Muscle of leg (tissue), 3 donors: ENCODE measurements at regions not wholly inside any gene's neighbourhood (a gene's known extent, or its start where the extent isn't known, plus 50 kb on each side); places are given as distances from the start of the nearest gene placed in this dataset.

Experiments used
- DNase-seq: peaks from one replicate; pipeline ENCODE4 v3.0.0; 2013
- H3K27ac ChIP-seq: one replicate; pipeline ENCODE4 v1.5.1; 2013; ENCODE audit warnings: mild to moderate bottlenecking, low read length, control low read depth
- H3K27me3 ChIP-seq: one replicate; pipeline ENCODE4 v1.6.1; 2013; ENCODE audit warnings: low read length; ENCODE audit not compliant: control insufficient read depth, insufficient read depth
- H3K36me3 ChIP-seq: one replicate; pipeline ENCODE4 v1.6.1; 2013; ENCODE audit warnings: low read length; ENCODE audit not compliant: control insufficient read depth, insufficient read depth
- H3K4me1 ChIP-seq: one replicate; pipeline ENCODE4 v1.6.1; 2013; ENCODE audit warnings: low read length; ENCODE audit not compliant: control insufficient read depth, insufficient read depth
- H3K4me3 ChIP-seq: one replicate; pipeline ENCODE4 v1.5.1; 2013; ENCODE audit warnings: low read length, control low read depth
- H3K9me3 ChIP-seq: replicated peaks from 2 replicates; pipeline ENCODE4 v1.6.1; 2013; ENCODE audit warnings: low read depth, low read length; ENCODE audit not compliant: control insufficient read depth
- WGBS: methylation state at CpG from one replicate; pipeline ENCODE4 v1.1.5; 2013; ENCODE audit warnings: missing lambda C conversion rate; ENCODE audit not compliant: insufficient coverage; 5-methylcytosine and 5-hydroxymethylcytosine counted together

- Histone ChIP-seq H3K27me3 (no peaks in the 10 kb centered on the region), H3K4me3 (no peak overlapping the region)
- no peak for DNase-seq
These were observed 367.4 kb upstream of the ANXA10 start for GRCh38 chr4:167724941-167725340.

GRCh38 chr4:167730769-167731168, 361.6 kb upstream of the ANXA10 start:
- WGBS, result 89% methylated on average over 1 of the region's 2 CpGs

More at GRCh38 chr4:167724941-167725340, 367.4 kb upstream of the ANXA10 start:
- no peaks in the 10 kb centered on the region for H3K36me3 ChIP-seq
- no peak overlapping the region for H3K27ac ChIP-seq
- peaks cover 2% of the 10 kb centered on the region for H3K9me3 ChIP-seq
- no peaks in the 10 kb centered on the region for H3K4me1 ChIP-seq

GRCh38 chr4:167745024-167745687, 347.2 kb upstream of the ANXA10 start:
- no peaks in the 10 kb centered on the region for H3K9me3 ChIP-seq

More at GRCh38 chr4:167730769-167731168, 361.6 kb upstream of the ANXA10 start:
- no peak overlapping the region for H3K27ac ChIP-seq
- H3K9me3 ChIP-seq, result peaks cover 14% of the 10 kb centered on the region
- H3K4me1 ChIP-seq, result no peaks in the 10 kb centered on the region
- no peaks in the 10 kb centered on the region for H3K27me3 ChIP-seq
- H3K4me3 ChIP-seq, result no peak overlapping the region
- DNase-seq, result no peak
- H3K36me3 ChIP-seq, result no peaks in the 10 kb centered on the region

GRCh38 chr4:167767281-167767680, 325.1 kb upstream of the ANXA10 start:
- Histone ChIP-seq H3K36me3 (no peaks in the 10 kb centered on the region), H3K27me3 (no peaks in the 10 kb centered on the region), H3K4me3 (no peak overlapping the region), H3K4me1 (no peaks in the 10 kb centered on the region), H3K27ac (no peak overlapping the region), H3K9me3 (no peaks in the 10 kb centered on the region)
- WGBS, result 60% methylated on average over 1 of the region's 2 CpGs
- DNase-seq, result no peak

More at GRCh38 chr4:167745024-167745687, 347.2 kb upstream of the ANXA10 start:
- no peak overlapping the region for H3K27ac ChIP-seq
- H3K27me3 ChIP-seq, result no peaks in the 10 kb centered on the region
- no peaks in the 10 kb centered on the region for H3K4me1 ChIP-seq
- DNase-seq, result no peak
- H3K4me3 ChIP-seq, result no peak overlapping the region
- WGBS, result 88% methylated on average over 1 of the region's 6 CpGs
- H3K36me3 ChIP-seq, result no peaks in the 10 kb centered on the region

GRCh38 chr4:167774646-167775045, 317.7 kb upstream of the ANXA10 start:
- no peak for DNase-seq
- Histone ChIP-seq H3K27ac (no peak overlapping the region), H3K4me1 (no peaks in the 10 kb centered on the region), H3K36me3 (no peaks in the 10 kb centered on the region), H3K9me3 (no peaks in the 10 kb centered on the region), H3K27me3 (no peaks in the 10 kb centered on the region), H3K4me3 (no peak overlapping the region)

GRCh38 chr4:167775375-167775774, 317.0 kb upstream of the ANXA10 start:
- Histone ChIP-seq H3K4me3 (no peak overlapping the region), H3K4me1 (no peaks in the 10 kb centered on the region), H3K9me3 (no peaks in the 10 kb centered on the region), H3K36me3 (no peaks in the 10 kb centered on the region), H3K27ac (no peak overlapping the region), H3K27me3 (no peaks in the 10 kb centered on the region)
- 100% methylated on average over 1 of the region's 3 CpGs for WGBS
- DNase-seq, result no peak

- Histone ChIP-seq H3K4me1 (no peaks in the 10 kb centered on the region), H3K4me3 (no peak overlapping the region), H3K27ac (no peak overlapping the region), H3K9me3 (no peaks in the 10 kb centered on the region), H3K27me3 (no peaks in the 10 kb centered on the region), H3K36me3 (no peaks in the 10 kb centered on the region)
- no CpG with 5 or more reads among the region's 5 CpGs for WGBS
- no peak for DNase-seq
These were observed 313.1 kb upstream of the ANXA10 start for GRCh38 chr4:167779280-167779679.

- H3K27me3 ChIP-seq, result no peaks in the 10 kb centered on the region
- no peaks in the 10 kb centered on the region for H3K4me1 ChIP-seq
- no peak for DNase-seq
- WGBS, result no CpG with 5 or more reads among the region's 5 CpGs
- no peak overlapping the region for H3K27ac ChIP-seq
- no peaks in the 10 kb centered on the region for H3K36me3 ChIP-seq
- H3K4me3 ChIP-seq, result no peak overlapping the region
- H3K9me3 ChIP-seq, result no peaks in the 10 kb centered on the region
These were observed 312.5 kb upstream of the ANXA10 start for GRCh38 chr4:167779864-167780263.

GRCh38 chr4:167784826-167785225, 307.5 kb upstream of the ANXA10 start:
- Histone ChIP-seq H3K27me3 (no peaks in the 10 kb centered on the region), H3K9me3 (no peaks in the 10 kb centered on the region), H3K27ac (peak overlapping the region; percentile 25), H3K36me3 (no peaks in the 10 kb centered on the region), H3K4me1 (no peaks in the 10 kb centered on the region), H3K4me3 (no peak overlapping the region)
- DNase-seq, result peak; percentile 37
- 40% methylated on average over 1 of the region's 2 CpGs for WGBS

- DNase-seq, result peak; percentile 5
These were observed 306.8 kb upstream of the ANXA10 start for GRCh38 chr4:167785523-167785922.

GRCh38 chr4:167786504-167786903, 305.8 kb upstream of the ANXA10 start:
- Histone ChIP-seq H3K4me1 (no peaks in the 10 kb centered on the region), H3K4me3 (no peak overlapping the region), H3K9me3 (no peaks in the 10 kb centered on the region), H3K36me3 (no peaks in the 10 kb centered on the region), H3K27me3 (no peaks in the 10 kb centered on the region), H3K27ac (no peak overlapping the region)
- DNase-seq, result no peak
- no CpG with 5 or more reads among the region's 3 CpGs for WGBS

More at GRCh38 chr4:167785523-167785922, 306.8 kb upstream of the ANXA10 start:
- H3K9me3 ChIP-seq, result no peaks in the 10 kb centered on the region
- H3K36me3 ChIP-seq, result no peaks in the 10 kb centered on the region
- H3K27me3 ChIP-seq, result no peaks in the 10 kb centered on the region
- no peaks in the 10 kb centered on the region for H3K4me1 ChIP-seq
- no CpG with 5 or more reads among the region's 1 CpG for WGBS
- H3K27ac ChIP-seq, result no peak overlapping the region
- no peak overlapping the region for H3K4me3 ChIP-seq
